Breast epithelium (tissue), 4 donors: ENCODE measurements at regions not wholly inside any gene's neighbourhood (a gene's known extent, or its start where the extent isn't known, plus 50 kb on each side); places are given as distances from the start of the nearest gene placed in this dataset.
"Not testable (repeated sequence)": the region's sequence is repeated elsewhere in the genome, so short reads cannot be mapped to it uniquely, and the experiment has no call there.

Experiments
- DNase-seq, 2 donors: peaks; one replicate each; pipeline ENCODE4 v3.0.0-alpha.2; 2019; ENCODE audit warnings: low spot score in 2 of 2
- H3K27ac ChIP-seq, 2 donors: fragments of 200-600 bp; sonication (generic) in 1 of 2; one replicate each; pipeline ENCODE4 v1.5.1; 2016 to 2019; ENCODE audit warnings: mild to moderate bottlenecking in 1 of 2
- H3K27me3 ChIP-seq, 2 donors: fragments of 200-600 bp; sonication (generic) in 1 of 2; one replicate each; pipeline versions ENCODE4 v1.5.1 to v1.6.0; 2017 to 2019; ENCODE audit warnings: control low read depth in 1 of 2, mild to moderate bottlenecking in 1 of 2
- H3K36me3 ChIP-seq: fragments of 200-600 bp; one replicate; pipeline ENCODE4 v1.5.1; 2019
- H3K4me1 ChIP-seq, 2 donors: fragments of 200-600 bp; sonication (generic); one replicate each; pipeline ENCODE4 v1.5.1; 2016 to 2019; ENCODE audit warnings: control low read depth in 1 of 2
- H3K4me3 ChIP-seq, 3 donors: fragments of 200-600 bp; sonication (generic); 1 replicate in 2 of 3; 2 replicates in 1 of 3; pipeline ENCODE4 v1.5.1; 2016 to 2019; ENCODE audit warnings: mild to moderate bottlenecking in 3 of 3, moderate library complexity in 2 of 3
- H3K9me3 ChIP-seq, 2 donors: fragments of 200-600 bp; sonication (generic) in 1 of 2; one replicate each; pipeline ENCODE4 v1.5.1; 2016 to 2019; ENCODE audit warnings: control low read depth in 1 of 2
- POLR2A ChIP-seq: fragments of 450-650 bp; IDR thresholded peaks from one replicate; pipeline ENCODE4 v1.6.1; 2016; ENCODE audit warnings: antibody characterized with exemption, mild to moderate bottlenecking, moderate library complexity
- POLR2AphosphoS5 ChIP-seq, 3 donors: sonication (generic); formaldehyde crosslinking; IDR thresholded peaks; one replicate each; pipeline ENCODE4 v1.6.1; 2017; ENCODE audit warnings: antibody characterized with exemption in 3 of 3
- intact Hi-C: fragments of 100-400 bp; cut with DNase I; formaldehyde crosslinking; loops from one replicate; pipeline ENCODE4 v1.15.1; 2023; ENCODE audit warnings: low total_unique reads
- TF ChIP-seq, protein P1 (sequence below), 3 donors: fragments of 450-650 bp; IDR thresholded peaks; one replicate each; pipeline ENCODE4 v1.5.1; 2016 to 2017; ENCODE audit warnings: antibody characterized with exemption in 3 of 3, mild to moderate bottlenecking in 3 of 3, moderate library complexity in 3 of 3

DNA sequence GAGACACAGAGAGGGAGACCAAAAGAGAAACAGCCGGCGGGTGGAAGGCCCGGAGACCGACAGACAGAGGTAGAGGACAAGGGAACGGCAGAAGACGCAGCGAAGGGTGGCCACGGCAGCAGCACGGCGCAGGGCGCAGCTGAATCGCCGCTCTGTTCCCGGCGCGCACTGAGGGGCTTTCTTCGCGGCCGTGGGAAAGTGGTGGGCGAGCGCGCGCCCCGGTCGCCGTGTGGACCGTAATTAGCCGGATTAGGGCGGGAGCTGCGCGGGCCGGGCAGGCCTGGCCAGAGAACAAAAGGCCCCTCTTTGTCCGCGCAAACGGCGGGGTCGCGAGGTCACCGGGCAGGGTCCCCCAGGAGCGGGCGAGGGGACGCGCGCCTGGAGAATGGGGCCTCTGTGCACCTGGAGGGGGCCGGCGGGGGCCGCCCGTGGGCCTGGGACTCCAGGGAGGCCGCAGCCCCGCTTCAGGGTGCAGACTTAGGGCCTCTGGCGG is 158.3 kb downstream of the ZFP36L2 start:
- H3K27ac ChIP-seq = no peak overlapping the region
- TF ChIP-seq POLR2A (no peak), POLR2AphosphoS5 (IDR thresholded peaks at IDR 0.05) (no peak)
- TF ChIP-seq, protein P1, sequence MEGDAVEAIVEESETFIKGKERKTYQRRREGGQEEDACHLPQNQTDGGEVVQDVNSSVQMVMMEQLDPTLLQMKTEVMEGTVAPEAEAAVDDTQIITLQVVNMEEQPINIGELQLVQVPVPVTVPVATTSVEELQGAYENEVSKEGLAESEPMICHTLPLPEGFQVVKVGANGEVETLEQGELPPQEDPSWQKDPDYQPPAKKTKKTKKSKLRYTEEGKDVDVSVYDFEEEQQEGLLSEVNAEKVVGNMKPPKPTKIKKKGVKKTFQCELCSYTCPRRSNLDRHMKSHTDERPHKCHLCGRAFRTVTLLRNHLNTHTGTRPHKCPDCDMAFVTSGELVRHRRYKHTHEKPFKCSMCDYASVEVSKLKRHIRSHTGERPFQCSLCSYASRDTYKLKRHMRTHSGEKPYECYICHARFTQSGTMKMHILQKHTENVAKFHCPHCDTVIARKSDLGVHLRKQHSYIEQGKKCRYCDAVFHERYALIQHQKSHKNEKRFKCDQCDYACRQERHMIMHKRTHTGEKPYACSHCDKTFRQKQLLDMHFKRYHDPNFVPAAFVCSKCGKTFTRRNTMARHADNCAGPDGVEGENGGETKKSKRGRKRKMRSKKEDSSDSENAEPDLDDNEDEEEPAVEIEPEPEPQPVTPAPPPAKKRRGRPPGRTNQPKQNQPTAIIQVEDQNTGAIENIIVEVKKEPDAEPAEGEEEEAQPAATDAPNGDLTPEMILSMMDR (IDR thresholded peaks at IDR 0.05) = no peak
- peak in 1 of 2 donors; percentile 36 for DNase-seq
- H3K27me3 ChIP-seq = no peaks in the 10 kb centered on the region
- no peaks in the 10 kb centered on the region for H3K9me3 ChIP-seq
- intact Hi-C loops = no loop called here
- H3K4me3 ChIP-seq = no peak overlapping the region
- peaks cover 9 to 13% of the 10 kb centered on the region in 2 donors for H3K4me1 ChIP-seq
- H3K36me3 ChIP-seq = no peaks in the 10 kb centered on the region

- Histone ChIP-seq H3K27me3 (no peaks in the 10 kb centered on the region), H3K4me1 (peaks cover 9 to 13% of the 10 kb centered on the region in 2 donors), H3K4me3 (no peak overlapping the region), H3K27ac (no peak overlapping the region), H3K36me3 (no peaks in the 10 kb centered on the region), H3K9me3 (no peaks in the 10 kb centered on the region)
- intact Hi-C loops = no loop called here
- DNase-seq = peak in 1 of 2 donors; percentile 34
- TF ChIP-seq POLR2AphosphoS5 (IDR thresholded peaks at IDR 0.05) (no peak), POLR2A (no peak)
- TF ChIP-seq, protein P1 (IDR thresholded peaks at IDR 0.05) = no peak
Observed at GRCh38 chr2:43067254-43068040, 159.0 kb downstream of the ZFP36L2 start.

- H3K4me3 ChIP-seq, H3K9me3 ChIP-seq, H3K4me1 ChIP-seq, H3K27ac ChIP-seq, H3K36me3 ChIP-seq, intact Hi-C loops, H3K27me3 ChIP-seq: not testable (repeated sequence)
- DNase-seq = peak in 1 of 2 donors; percentile 44
Observed at GRCh38 chr2:43066541-43067253, 159.7 kb downstream of the ZFP36L2 start.

DNA sequence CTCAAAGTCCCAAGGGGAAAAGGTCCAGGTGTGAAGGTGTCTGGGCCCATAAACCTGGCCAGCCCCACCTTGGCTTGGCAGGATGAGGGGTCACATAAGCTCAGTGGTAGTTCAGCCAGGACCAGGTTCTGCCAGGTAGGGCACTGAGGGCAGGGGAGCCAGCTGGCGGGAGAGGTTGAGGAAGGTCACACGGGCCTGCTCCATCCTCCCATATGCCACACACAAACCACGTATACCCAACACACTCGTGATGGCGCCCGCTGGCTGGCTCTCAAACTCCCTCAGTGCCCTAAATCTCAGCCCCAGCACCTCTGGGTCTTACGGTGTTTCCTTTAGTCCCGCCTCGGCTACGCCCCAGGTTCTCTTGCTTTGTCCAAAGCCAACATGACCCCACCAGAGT is 160.5 kb downstream of the ZFP36L2 start:
- no peak overlapping the region for H3K27ac ChIP-seq

DNA sequence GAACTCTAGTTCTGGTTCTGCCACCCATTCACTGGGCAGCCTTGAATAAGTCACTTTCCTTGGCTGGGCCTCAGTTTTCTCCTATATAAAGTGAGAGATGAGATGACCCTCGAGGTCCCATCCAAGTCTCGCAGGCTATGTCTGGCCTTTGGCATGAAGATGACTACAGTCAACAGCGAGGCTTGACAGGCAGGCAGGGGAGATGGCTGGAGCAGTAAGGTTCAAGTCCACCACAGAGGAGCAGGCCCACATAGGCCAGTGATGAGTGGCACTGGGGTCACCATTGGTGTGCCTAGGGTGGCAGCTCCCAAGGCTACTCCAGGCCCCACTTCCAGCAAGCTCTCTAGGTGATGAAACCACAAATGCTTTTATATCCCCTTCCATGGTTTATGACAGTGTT is 161.4 kb downstream of the ZFP36L2 start:
- intact Hi-C loops = no loop called here
- no peaks in the 10 kb centered on the region for H3K27me3 ChIP-seq
- no peak overlapping the region for H3K27ac ChIP-seq
- H3K36me3 ChIP-seq = no peaks in the 10 kb centered on the region
- H3K9me3 ChIP-seq = no peaks in the 10 kb centered on the region
- DNase-seq = no peak
- TF ChIP-seq POLR2AphosphoS5 (IDR thresholded peaks at IDR 0.05) = no peak
- TF ChIP-seq, protein P1 (IDR thresholded peaks at IDR 0.05) = no peak
- TF ChIP-seq POLR2A = no peak
- H3K4me1 ChIP-seq = no peaks in the 10 kb centered on the region
- no peak overlapping the region for H3K4me3 ChIP-seq

More for the DNA sequence above, 160.5 kb downstream of the ZFP36L2 start:
- Histone ChIP-seq H3K27me3 (no peaks in the 10 kb centered on the region), H3K4me1 (peaks cover 2 to 6% of the 10 kb centered on the region in 2 donors), H3K36me3 (no peaks in the 10 kb centered on the region), H3K4me3 (no peak overlapping the region), H3K9me3 (no peaks in the 10 kb centered on the region)
- peak in 1 of 2 donors; percentile 40 for DNase-seq
- no peak for TF ChIP-seq POLR2A
- TF ChIP-seq POLR2AphosphoS5 (IDR thresholded peaks at IDR 0.05) = no peak
- TF ChIP-seq, protein P1 (IDR thresholded peaks at IDR 0.05) = no peak
- intact Hi-C loops = no loop called here

DNA sequence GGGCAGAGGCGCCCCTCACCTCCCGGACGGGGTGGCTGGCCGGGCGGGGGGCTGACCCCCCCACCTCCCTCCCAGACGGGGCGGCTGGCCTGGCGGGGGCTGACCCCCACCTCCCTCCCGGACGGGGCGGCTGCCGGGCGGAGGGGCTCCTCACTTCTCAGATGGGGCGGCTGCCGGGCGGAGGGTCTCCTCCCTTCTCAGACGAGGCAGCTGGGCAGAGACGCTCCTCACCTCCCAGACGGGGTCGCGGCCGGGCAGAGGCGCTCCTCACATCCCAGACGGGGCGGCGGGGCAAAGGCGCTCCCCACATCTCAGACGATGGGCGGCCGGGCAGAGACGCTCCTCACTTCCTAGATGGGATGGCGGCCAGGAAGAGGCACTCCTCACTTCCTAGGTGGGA is 163.3 kb downstream of the ZFP36L2 start:
- intact Hi-C loops, H3K36me3 ChIP-seq, H3K9me3 ChIP-seq, H3K4me1 ChIP-seq, H3K27me3 ChIP-seq, H3K27ac ChIP-seq, DNase-seq, H3K4me3 ChIP-seq: not testable (repeated sequence)
